ENCODE measurements at regions not wholly inside any gene's neighbourhood (a gene's known extent, or its start where the extent isn't known, plus 50 kb on each side); places are given as distances from the start of the nearest gene placed in this dataset.

- Mint-ChIP-seq H3K4me1 (ENCODE audit: low read depth) (no peaks in the 10 kb centered on the region), H3K27ac (no peak overlapping the region), H3K4me3 (no peak overlapping the region), H3K36me3 (ENCODE audit: low read depth) (no peaks in the 10 kb centered on the region), H3K9me3 (peaks cover 5% of the 10 kb centered on the region), H3K27me3 (peaks cover 31% of the 10 kb centered on the region)
- DNase-seq = no peak
Measured at GRCh38 chr22:27136596-27136995, 479.2 kb downstream of the MIAT start.

GRCh38 chr22:27137871-27138337 is 480.5 kb downstream of the MIAT start:
- Mint-ChIP-seq H3K36me3 (ENCODE audit: low read depth) (no peaks in the 10 kb centered on the region), H3K27me3 (peaks cover 22% of the 10 kb centered on the region), H3K4me1 (ENCODE audit: low read depth) (no peaks in the 10 kb centered on the region), H3K9me3 (peaks cover 5% of the 10 kb centered on the region), H3K4me3 (no peak overlapping the region), H3K27ac (no peak overlapping the region)
- no peak for DNase-seq

GRCh38 chr22:27138471-27138870 is 481.1 kb downstream of the MIAT start:
- Mint-ChIP-seq H3K27ac (no peak overlapping the region), H3K4me1 (ENCODE audit: low read depth) (no peaks in the 10 kb centered on the region), H3K36me3 (ENCODE audit: low read depth) (no peaks in the 10 kb centered on the region), H3K27me3 (peaks cover 16% of the 10 kb centered on the region), H3K4me3 (no peak overlapping the region), H3K9me3 (peaks cover 5% of the 10 kb centered on the region)
- no peak for DNase-seq

- H3K27ac Mint-ChIP-seq = no peak overlapping the region
- peaks cover 9% of the 10 kb centered on the region for H3K27me3 Mint-ChIP-seq
- no peak overlapping the region for H3K4me3 Mint-ChIP-seq
- H3K4me1 Mint-ChIP-seq (ENCODE audit: low read depth) = no peaks in the 10 kb centered on the region
- DNase-seq = no peak
- H3K9me3 Mint-ChIP-seq = peaks cover 5% of the 10 kb centered on the region
- no peaks in the 10 kb centered on the region for H3K36me3 Mint-ChIP-seq (ENCODE audit: low read depth)
Measured at GRCh38 chr22:27139935-27140511, 482.6 kb downstream of the MIAT start.

GRCh38 chr22:27142286-27142685 is 484.9 kb downstream of the MIAT start:
- H3K4me3 Mint-ChIP-seq = no peak overlapping the region
- no peaks in the 10 kb centered on the region for H3K9me3 Mint-ChIP-seq
- H3K27me3 Mint-ChIP-seq = peaks cover 9% of the 10 kb centered on the region

GRCh38 chr22:27144321-27144720 is 486.9 kb downstream of the MIAT start:
- Mint-ChIP-seq H3K27ac (no peak overlapping the region), H3K27me3 (peaks cover 22% of the 10 kb centered on the region), H3K9me3 (no peaks in the 10 kb centered on the region), H3K4me1 (ENCODE audit: low read depth) (no peaks in the 10 kb centered on the region), H3K36me3 (ENCODE audit: low read depth) (no peaks in the 10 kb centered on the region), H3K4me3 (no peak overlapping the region)
- no peak for DNase-seq

More at GRCh38 chr22:27142286-27142685, 484.9 kb downstream of the MIAT start:
- Mint-ChIP-seq H3K27ac (no peak overlapping the region), H3K4me1 (ENCODE audit: low read depth) (no peaks in the 10 kb centered on the region), H3K36me3 (ENCODE audit: low read depth) (no peaks in the 10 kb centered on the region)
- DNase-seq = no peak

- Mint-ChIP-seq H3K36me3 (ENCODE audit: low read depth) (no peaks in the 10 kb centered on the region), H3K27me3 (peaks cover 38% of the 10 kb centered on the region), H3K4me3 (no peak overlapping the region), H3K27ac (no peak overlapping the region), H3K4me1 (ENCODE audit: low read depth) (peaks cover 5% of the 10 kb centered on the region), H3K9me3 (no peaks in the 10 kb centered on the region)
- DNase-seq = no peak
Measured at GRCh38 chr22:27146866-27147633, 489.7 kb downstream of the MIAT start.

- peaks cover 5% of the 10 kb centered on the region for H3K4me1 Mint-ChIP-seq (ENCODE audit: low read depth)
- no peak overlapping the region for H3K27ac Mint-ChIP-seq
- H3K4me3 Mint-ChIP-seq = no peak overlapping the region
- no peaks in the 10 kb centered on the region for H3K36me3 Mint-ChIP-seq (ENCODE audit: low read depth)
- H3K9me3 Mint-ChIP-seq = no peaks in the 10 kb centered on the region
- DNase-seq = no peak
- peaks cover 45% of the 10 kb centered on the region for H3K27me3 Mint-ChIP-seq
Measured at GRCh38 chr22:27148055-27148454, 490.7 kb downstream of the MIAT start.

GRCh38 chr22:27148886-27149470 is 491.6 kb downstream of the MIAT start:
- peaks cover 5% of the 10 kb centered on the region for H3K4me1 Mint-ChIP-seq (ENCODE audit: low read depth)
- H3K4me3 Mint-ChIP-seq = no peak overlapping the region
- H3K9me3 Mint-ChIP-seq = peaks cover 2% of the 10 kb centered on the region
- DNase-seq = no peak
- H3K36me3 Mint-ChIP-seq (ENCODE audit: low read depth) = no peaks in the 10 kb centered on the region
- peaks cover 52% of the 10 kb centered on the region for H3K27me3 Mint-ChIP-seq
- H3K27ac Mint-ChIP-seq = no peak overlapping the region

- Mint-ChIP-seq H3K4me3 (no peak overlapping the region), H3K36me3 (ENCODE audit: low read depth) (no peaks in the 10 kb centered on the region), H3K27ac (no peak overlapping the region), H3K4me1 (ENCODE audit: low read depth) (peaks cover 5% of the 10 kb centered on the region), H3K9me3 (peaks cover 2% of the 10 kb centered on the region), H3K27me3 (peaks cover 55% of the 10 kb centered on the region)
- DNase-seq = no peak
Measured at GRCh38 chr22:27149921-27150543, 492.6 kb downstream of the MIAT start.

GRCh38 chr22:27150544-27150941 is 493.2 kb downstream of the MIAT start:
- no peak for DNase-seq
- H3K9me3 Mint-ChIP-seq = peaks cover 2% of the 10 kb centered on the region
- H3K27ac Mint-ChIP-seq = no peak overlapping the region
- H3K4me1 Mint-ChIP-seq (ENCODE audit: low read depth) = peaks cover 5% of the 10 kb centered on the region
- no peaks in the 10 kb centered on the region for H3K36me3 Mint-ChIP-seq (ENCODE audit: low read depth)
- H3K27me3 Mint-ChIP-seq = peaks cover 51% of the 10 kb centered on the region
- H3K4me3 Mint-ChIP-seq = no peak overlapping the region

- Mint-ChIP-seq H3K9me3 (peaks cover 2% of the 10 kb centered on the region), H3K27me3 (peaks cover 56% of the 10 kb centered on the region), H3K36me3 (ENCODE audit: low read depth) (no peaks in the 10 kb centered on the region), H3K4me3 (no peak overlapping the region), H3K27ac (no peak overlapping the region), H3K4me1 (ENCODE audit: low read depth) (peaks cover 5% of the 10 kb centered on the region)
- no peak for DNase-seq
Measured at GRCh38 chr22:27151407-27151806, 494.0 kb downstream of the MIAT start.

- no peak for DNase-seq
- H3K36me3 Mint-ChIP-seq (ENCODE audit: low read depth) = no peaks in the 10 kb centered on the region
- no peak overlapping the region for H3K27ac Mint-ChIP-seq
- peaks cover 5% of the 10 kb centered on the region for H3K4me1 Mint-ChIP-seq (ENCODE audit: low read depth)
- peaks cover 62% of the 10 kb centered on the region for H3K27me3 Mint-ChIP-seq
- H3K4me3 Mint-ChIP-seq = no peak overlapping the region
- peaks cover 2% of the 10 kb centered on the region for H3K9me3 Mint-ChIP-seq
Measured at GRCh38 chr22:27152033-27152432, 494.6 kb downstream of the MIAT start.

GRCh38 chr22:27152883-27153282 is 495.5 kb downstream of the MIAT start:
- peaks cover 2% of the 10 kb centered on the region for H3K9me3 Mint-ChIP-seq
- no peak for DNase-seq
- no peaks in the 10 kb centered on the region for H3K36me3 Mint-ChIP-seq (ENCODE audit: low read depth)
- peaks cover 62% of the 10 kb centered on the region for H3K27me3 Mint-ChIP-seq
- no peak overlapping the region for H3K4me3 Mint-ChIP-seq
- H3K4me1 Mint-ChIP-seq (ENCODE audit: low read depth) = peaks cover 5% of the 10 kb centered on the region
- no peak overlapping the region for H3K27ac Mint-ChIP-seq

- H3K9me3 Mint-ChIP-seq = peaks cover 2% of the 10 kb centered on the region
- no peak overlapping the region for H3K4me3 Mint-ChIP-seq
- H3K27me3 Mint-ChIP-seq = peaks cover 58% of the 10 kb centered on the region
- H3K4me1 Mint-ChIP-seq (ENCODE audit: low read depth) = peaks cover 5% of the 10 kb centered on the region
- no peak for DNase-seq
- H3K27ac Mint-ChIP-seq = no peak overlapping the region
- no peaks in the 10 kb centered on the region for H3K36me3 Mint-ChIP-seq (ENCODE audit: low read depth)
Measured at GRCh38 chr22:27153386-27153785, 496.0 kb downstream of the MIAT start.
